ENCODE measurements at regions not wholly inside any gene's neighbourhood (a gene's known extent, or its start where the extent isn't known, plus 50 kb on each side); places are given as distances from the start of the nearest gene placed in this dataset.

DNA sequence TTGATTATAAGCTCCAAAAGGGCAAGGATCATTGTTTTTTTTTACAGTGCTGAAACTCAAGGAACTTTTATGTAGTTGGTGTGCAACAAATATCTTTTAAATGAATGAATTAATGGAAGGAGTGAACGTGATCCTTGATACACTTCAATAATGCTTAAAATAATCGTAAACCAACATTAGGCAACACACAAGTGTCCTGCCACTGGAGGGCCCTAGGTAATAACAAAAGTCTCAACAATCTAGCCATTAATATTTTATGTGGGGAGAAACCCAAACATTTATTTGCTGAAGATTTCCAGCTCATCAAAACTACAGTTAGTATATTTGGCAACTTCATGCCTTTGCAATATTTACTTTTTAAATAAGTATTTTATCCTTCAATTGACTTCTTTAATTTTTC lies 309.0 kb upstream of the FBXL7 start:
- intact Hi-C loops (cut with micrococcal nuclease) = no loop called here
- H3K9me1 ChIP-seq (ENCODE audit: control insufficient read depth, insufficient read depth, low read length) = no peaks in the 10 kb centered on the region
- no peaks in the 10 kb centered on the region for H3K4me1 ChIP-seq (replicated peaks in 1 of 2; ENCODE audit: control insufficient read depth in 2 of 2, insufficient read depth in 2 of 2, low read length in 2 of 2)
- CTCF ChIA-PET (ENCODE audit: low intra/inter-chr PET ratio) = no interaction called here
- no peaks in the 10 kb centered on the region for H3K27me3 ChIP-seq (ENCODE audit: control insufficient read depth in 2 of 2, insufficient read depth in 2 of 2, low read length in 2 of 2)
- no peak overlapping the region for H3K9ac ChIP-seq (ENCODE audit: insufficient read depth in 1 of 2, low read depth in 2 of 2, low read length in 2 of 2)
- no TSS peak for BruUV-seq (replicated peaks)
- no peak overlapping the region for H3K27ac ChIP-seq (ENCODE audit: extremely low read depth, low read depth, low read length)
- H4K20me1 ChIP-seq (replicated peaks; ENCODE audit: control insufficient read depth, insufficient read depth, low read length) = no peaks in the 10 kb centered on the region
- H3K9me3 ChIP-seq (replicated peaks; ENCODE audit: control insufficient read depth, insufficient read depth, low read depth, low read length) = no peaks in the 10 kb centered on the region
- no peak overlapping the region for H2AFZ ChIP-seq (ENCODE audit: low read depth, low read length)
- no peak overlapping the region for H3K4me3 ChIP-seq
- H3K79me2 ChIP-seq (ENCODE audit: control insufficient read depth, insufficient read depth, low read length) = no peaks in the 10 kb centered on the region
- TF ChIP-seq, protein P1, sequence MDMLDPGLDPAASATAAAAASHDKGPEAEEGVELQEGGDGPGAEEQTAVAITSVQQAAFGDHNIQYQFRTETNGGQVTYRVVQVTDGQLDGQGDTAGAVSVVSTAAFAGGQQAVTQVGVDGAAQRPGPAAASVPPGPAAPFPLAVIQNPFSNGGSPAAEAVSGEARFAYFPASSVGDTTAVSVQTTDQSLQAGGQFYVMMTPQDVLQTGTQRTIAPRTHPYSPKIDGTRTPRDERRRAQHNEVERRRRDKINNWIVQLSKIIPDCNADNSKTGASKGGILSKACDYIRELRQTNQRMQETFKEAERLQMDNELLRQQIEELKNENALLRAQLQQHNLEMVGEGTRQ (CRISPR knock-in tag; IDR thresholded peaks at IDR 0.05) = no peak
- no peak for TF ChIP-seq ZNF384 (IDR thresholded peaks at IDR 0.05; ENCODE audit: low read depth, low read length)
- no peaks in the 10 kb centered on the region for H3K36me3 ChIP-seq (ENCODE audit: control insufficient read depth, insufficient read depth, low read length)
- POLR2A ChIA-PET = no interaction called here
- FAIRE-seq = no peak
- in situ Hi-C loops (cut with MboI) = no loop called here
- no peak overlapping the region for H3K4me2 ChIP-seq (ENCODE audit: insufficient read depth, low read length)
- ATAC-seq = no peak
- no peak for DNase-seq (ENCODE audit: extremely low read depth in 1 of 4, low spot score in 3 of 4)
- 0% methylated on average over 2 of the region's 2 CpGs for WGBS (ENCODE audit: insufficient coverage, low coverage, missing lambda C conversion rate)

DNA sequence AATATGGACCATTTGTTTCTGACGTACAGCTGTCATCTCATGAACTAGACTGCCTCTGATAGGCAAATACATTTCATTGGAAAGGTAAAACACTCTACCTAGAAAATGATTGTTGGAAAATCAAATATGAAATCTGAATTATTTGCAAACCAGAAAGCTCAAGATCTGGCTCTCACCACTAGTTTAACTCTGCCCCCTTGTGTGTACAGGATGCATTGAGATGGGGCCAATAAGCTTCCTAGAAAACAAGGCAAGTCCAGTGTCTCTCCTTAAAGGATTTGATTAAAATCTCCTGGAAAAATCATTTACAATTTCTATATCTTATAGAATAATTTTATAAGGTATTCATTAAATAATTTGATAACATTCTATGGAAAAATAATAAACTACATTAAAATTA lies 311.9 kb upstream of the ANKH start:
- ATAC-seq = no peak
- 0% methylated on average over 1 of the region's 1 CpG for WGBS (ENCODE audit: insufficient coverage, low coverage, missing lambda C conversion rate)

More for the DNA sequence above, 311.9 kb upstream of the ANKH start:
- Histone ChIP-seq H3K27me3 (ENCODE audit: control insufficient read depth in 2 of 2, insufficient read depth in 2 of 2, low read length in 2 of 2) (no peaks in the 10 kb centered on the region), H3K9ac (ENCODE audit: insufficient read depth in 1 of 2, low read depth in 2 of 2, low read length in 2 of 2) (no peak overlapping the region), H3K27ac (ENCODE audit: extremely low read depth, low read depth, low read length) (no peak overlapping the region), H3K4me3 (no peak overlapping the region), H3K9me1 (ENCODE audit: control insufficient read depth, insufficient read depth, low read length) (no peaks in the 10 kb centered on the region), H3K4me1 (replicated peaks in 1 of 2; ENCODE audit: control insufficient read depth in 2 of 2, insufficient read depth in 2 of 2, low read length in 2 of 2) (no peaks in the 10 kb centered on the region), H3K36me3 (ENCODE audit: control insufficient read depth, insufficient read depth, low read length) (no peaks in the 10 kb centered on the region), H3K4me2 (ENCODE audit: insufficient read depth, low read length) (no peak overlapping the region), H2AFZ (ENCODE audit: low read depth, low read length) (no peak overlapping the region), H3K79me2 (ENCODE audit: control insufficient read depth, insufficient read depth, low read length) (no peaks in the 10 kb centered on the region), H3K9me3 (replicated peaks; ENCODE audit: control insufficient read depth, insufficient read depth, low read depth, low read length) (no peaks in the 10 kb centered on the region), H4K20me1 (replicated peaks; ENCODE audit: control insufficient read depth, insufficient read depth, low read length) (no peaks in the 10 kb centered on the region)
- no peak for DNase-seq (ENCODE audit: extremely low read depth in 1 of 4, low spot score in 3 of 4)
- in situ Hi-C loops (cut with MboI) = no loop called here
- no TSS peak for BruUV-seq (replicated peaks)
- FAIRE-seq = no peak
- TF ChIP-seq, protein P2, sequence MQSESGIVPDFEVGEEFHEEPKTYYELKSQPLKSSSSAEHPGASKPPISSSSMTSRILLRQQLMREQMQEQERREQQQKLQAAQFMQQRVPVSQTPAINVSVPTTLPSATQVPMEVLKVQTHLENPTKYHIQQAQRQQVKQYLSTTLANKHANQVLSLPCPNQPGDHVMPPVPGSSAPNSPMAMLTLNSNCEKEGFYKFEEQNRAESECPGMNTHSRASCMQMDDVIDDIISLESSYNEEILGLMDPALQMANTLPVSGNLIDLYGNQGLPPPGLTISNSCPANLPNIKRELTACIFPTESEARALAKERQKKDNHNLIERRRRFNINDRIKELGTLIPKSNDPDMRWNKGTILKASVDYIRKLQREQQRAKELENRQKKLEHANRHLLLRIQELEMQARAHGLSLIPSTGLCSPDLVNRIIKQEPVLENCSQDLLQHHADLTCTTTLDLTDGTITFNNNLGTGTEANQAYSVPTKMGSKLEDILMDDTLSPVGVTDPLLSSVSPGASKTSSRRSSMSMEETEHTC (IDR thresholded peaks at IDR 0.05) = no peak
- TF ChIP-seq SMAD3 (CRISPR knock-in tag; conservative IDR thresholded peaks at IDR 0.05) (no peak), BHLHE40 (IDR thresholded peaks at IDR 0.05; ENCODE audit: low read length) (no peak)
- ChIA-PET CTCF (ENCODE audit: low intra/inter-chr PET ratio) (interaction anchor here (0.6 kb wide), 1 partner anchor 1068 kb away, joined by 3 read pairs; no protein-coding TSS in a partner anchor), POLR2A (no interaction called here)
- intact Hi-C loops (cut with micrococcal nuclease) = no loop called here

Measured in K562 (cell line).